ENCODE measurements at regions not wholly inside any gene's neighbourhood (a gene's known extent, or its start where the extent isn't known, plus 50 kb on each side); places are given as distances from the start of the nearest gene placed in this dataset.

- H3K4me3 ChIP-seq (ENCODE audit: low read depth, low read length): no peak overlapping the region
- no peak for DNase-seq (ENCODE audit: low read depth)
- TF ChIP-seq, protein P1, sequence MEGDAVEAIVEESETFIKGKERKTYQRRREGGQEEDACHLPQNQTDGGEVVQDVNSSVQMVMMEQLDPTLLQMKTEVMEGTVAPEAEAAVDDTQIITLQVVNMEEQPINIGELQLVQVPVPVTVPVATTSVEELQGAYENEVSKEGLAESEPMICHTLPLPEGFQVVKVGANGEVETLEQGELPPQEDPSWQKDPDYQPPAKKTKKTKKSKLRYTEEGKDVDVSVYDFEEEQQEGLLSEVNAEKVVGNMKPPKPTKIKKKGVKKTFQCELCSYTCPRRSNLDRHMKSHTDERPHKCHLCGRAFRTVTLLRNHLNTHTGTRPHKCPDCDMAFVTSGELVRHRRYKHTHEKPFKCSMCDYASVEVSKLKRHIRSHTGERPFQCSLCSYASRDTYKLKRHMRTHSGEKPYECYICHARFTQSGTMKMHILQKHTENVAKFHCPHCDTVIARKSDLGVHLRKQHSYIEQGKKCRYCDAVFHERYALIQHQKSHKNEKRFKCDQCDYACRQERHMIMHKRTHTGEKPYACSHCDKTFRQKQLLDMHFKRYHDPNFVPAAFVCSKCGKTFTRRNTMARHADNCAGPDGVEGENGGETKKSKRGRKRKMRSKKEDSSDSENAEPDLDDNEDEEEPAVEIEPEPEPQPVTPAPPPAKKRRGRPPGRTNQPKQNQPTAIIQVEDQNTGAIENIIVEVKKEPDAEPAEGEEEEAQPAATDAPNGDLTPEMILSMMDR (IDR thresholded peaks at IDR 0.05; ENCODE audit: insufficient read depth, low read depth, low read length): no peak
These were observed 85.0 kb downstream of the RBM43 start for GRCh38 chr2:151176661-151177060.

GRCh38 chr2:151175864-151176263 lies 85.8 kb downstream of the RBM43 start:
- H3K4me3 ChIP-seq (ENCODE audit: low read depth, low read length): no peak overlapping the region
- TF ChIP-seq, protein P1 (IDR thresholded peaks at IDR 0.05; ENCODE audit: insufficient read depth, low read depth, low read length): no peak
- no peak for DNase-seq (ENCODE audit: low read depth)

DNA sequence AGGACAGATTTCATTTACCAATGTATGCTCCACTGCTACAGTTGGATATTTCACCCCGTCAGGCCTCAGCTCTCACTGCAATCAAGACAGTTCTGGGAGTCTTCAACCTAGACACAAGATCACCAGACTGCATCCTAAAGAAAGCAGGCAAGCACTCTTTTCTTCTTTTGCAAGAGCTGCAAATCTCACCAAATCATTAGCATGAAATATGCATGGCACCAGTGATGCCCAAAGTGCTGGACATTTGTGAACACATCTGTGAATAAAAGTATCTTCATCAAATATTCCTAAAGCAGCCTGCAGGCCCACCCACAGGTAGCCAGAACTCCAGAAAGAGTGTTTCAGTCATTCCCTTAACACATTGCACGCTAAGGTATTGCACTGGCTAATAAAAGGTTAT lies 87.5 kb downstream of the RBM43 start:
- no peak for DNase-seq (ENCODE audit: low read depth)
- TF ChIP-seq, protein P1 (IDR thresholded peaks at IDR 0.05; ENCODE audit: insufficient read depth, low read depth, low read length): no peak
- no peak overlapping the region for H3K4me3 ChIP-seq (ENCODE audit: low read depth, low read length)

DNA sequence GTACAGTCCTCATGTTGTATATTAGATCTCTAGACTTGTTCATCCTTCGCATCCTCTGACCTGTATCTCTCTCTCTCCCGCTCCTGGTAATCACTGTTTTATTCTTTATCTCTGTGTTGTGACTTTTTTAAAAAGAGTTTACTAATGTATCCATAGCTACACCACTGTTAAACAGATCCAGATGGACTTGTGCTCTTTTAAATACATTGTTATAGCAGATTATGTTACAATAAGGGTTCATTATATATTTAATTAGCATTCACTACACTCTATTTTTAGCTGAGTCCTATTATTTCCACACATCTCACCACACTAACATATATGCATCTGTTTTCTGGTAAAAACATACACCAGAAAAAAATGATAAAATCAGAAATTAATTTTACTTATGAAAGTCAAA lies 90.5 kb downstream of the RBM43 start:
- DNase-seq (ENCODE audit: low read depth): no peak
- H3K4me3 ChIP-seq (ENCODE audit: low read depth, low read length): no peak overlapping the region
- TF ChIP-seq, protein P1 (IDR thresholded peaks at IDR 0.05; ENCODE audit: insufficient read depth, low read depth, low read length): no peak

- TF ChIP-seq, protein P1 (IDR thresholded peaks at IDR 0.05; ENCODE audit: insufficient read depth, low read depth, low read length): no peak
- no peak for DNase-seq (ENCODE audit: low read depth)
- H3K4me3 ChIP-seq (ENCODE audit: low read depth, low read length): no peak overlapping the region
These were observed 95.3 kb downstream of the RBM43 start for GRCh38 chr2:151166410-151166809.

DNA sequence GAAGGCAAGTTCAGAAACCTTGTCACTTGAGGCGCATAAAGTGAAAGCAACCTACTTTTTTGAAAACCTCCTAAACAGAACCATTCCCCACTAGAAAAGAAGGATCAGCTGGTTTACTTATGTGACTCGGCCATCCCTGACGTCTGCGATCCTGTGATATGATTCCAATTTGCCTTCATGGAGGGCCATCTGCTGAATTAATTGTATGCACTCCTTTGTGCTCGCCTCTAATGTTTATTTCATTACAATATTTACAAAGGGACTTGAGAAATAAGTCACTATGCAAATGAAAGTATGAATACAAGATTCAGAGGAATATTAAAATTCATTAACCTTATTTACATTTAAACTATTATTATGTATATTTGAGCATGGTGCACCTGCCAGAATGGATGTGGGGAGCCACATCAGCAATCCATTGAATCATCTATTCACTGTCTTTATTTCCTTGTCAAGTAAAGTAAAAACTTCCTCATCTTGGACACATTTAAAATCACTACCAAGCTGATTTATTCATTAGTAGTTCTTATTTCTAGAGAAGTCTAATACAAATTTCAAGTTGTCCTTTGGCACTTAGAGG lies 96.5 kb downstream of the RBM43 start:
- TF ChIP-seq, protein P1 (IDR thresholded peaks at IDR 0.05; ENCODE audit: insufficient read depth, low read depth, low read length): no peak
- no peak for DNase-seq (ENCODE audit: low read depth)
- no peak overlapping the region for H3K4me3 ChIP-seq (ENCODE audit: low read depth, low read length)
